H1 (cell line): ENCODE measurements at regions not wholly inside any gene's neighbourhood (a gene's known extent, or its start where the extent isn't known, plus 50 kb on each side); places are given as distances from the start of the nearest gene placed in this dataset.

Experiments used
- CTCF ChIA-PET: fragments of 300-600 bp; sonication (Branson Sonifier 250); formaldehyde crosslinking; loops from one replicate; lab custom pipeline; 2021; ENCODE audit not compliant: partially characterized antibody; lab: Charles Lee
- POLR2A ChIA-PET: fragments of 300-600 bp; sonication (Branson Sonifier 250); formaldehyde crosslinking; loops from one replicate; lab custom pipeline; 2021; ENCODE audit warnings: inconsistent platforms; ENCODE audit not compliant: partially characterized antibody; lab: Charles Lee
- DNase-seq, 2 experiments: peaks; one replicate each; pipeline versions ENCODE4 v3.0.0 to v3.0.0-alpha.2; 2010 to 2022; ENCODE audit warnings: low spot score in 2 of 2, low read depth in 1 of 2, mixed read lengths in 1 of 2
- FAIRE-seq: peaks from 2 replicates; lab custom pipeline; 2011; peaks lifted over from hg19 to GRCh38; lab: Jason Lieb, UNC
- H2AFZ ChIP-seq: 2 replicates; pipeline ENCODE4 v1.8.1; 2012; ENCODE audit warnings: low read length, inconsistent platforms
- H2AK5ac ChIP-seq: 2 replicates; pipeline ENCODE4 v1.6.1; 2013; ENCODE audit warnings: low read depth, low read length
- H2BK120ac ChIP-seq: replicated peaks from 2 replicates; pipeline ENCODE3; 2013; ENCODE audit warnings: low read depth, low read length, inconsistent platforms
- H2BK12ac ChIP-seq: 2 replicates; pipeline ENCODE4 v1.6.1; 2013; ENCODE audit warnings: low read depth, low read length
- H2BK15ac ChIP-seq: 2 replicates; pipeline ENCODE4 v1.6.1; 2013; ENCODE audit warnings: low read length
- H2BK20ac ChIP-seq: 2 replicates; pipeline ENCODE4 v1.6.1; 2013; ENCODE audit warnings: low read length
- H2BK5ac ChIP-seq: 2 replicates; pipeline ENCODE4 v1.6.1; 2013; ENCODE audit warnings: low read depth, low read length
- H3K14ac ChIP-seq: 2 replicates; pipeline ENCODE4 v1.6.1; 2013; ENCODE audit warnings: inconsistent platforms; ENCODE audit not compliant: insufficient read length
- H3K18ac ChIP-seq: 2 replicates; pipeline ENCODE4 v1.6.1; 2013; ENCODE audit warnings: low read length; ENCODE audit errors: extremely low read depth
- H3K23ac ChIP-seq: 2 replicates; pipeline ENCODE4 v1.6.1; 2013; ENCODE audit warnings: inconsistent platforms; ENCODE audit not compliant: insufficient read length
- H3K23me2 ChIP-seq: 2 replicates; pipeline ENCODE4 v1.6.1; 2013; ENCODE audit warnings: low read depth, low read length
- H3K27ac ChIP-seq: 2 replicates; pipeline ENCODE4 v1.6.1; 2011; ENCODE audit warnings: low read depth, low read length, inconsistent platforms
- H3K27me3 ChIP-seq, 4 experiments: replicated peaks in 1 of 4; 1 replicate in 1 of 4; 2 replicates in 3 of 4; pipeline versions ENCODE4 v1.6.1 to v1.8.1; 2011 to 2013; ENCODE audit warnings: low read length in 3 of 4, mild to moderate bottlenecking in 3 of 4, inconsistent platforms in 2 of 4, mixed read lengths in 2 of 4, moderate library complexity in 1 of 4; ENCODE audit not compliant: control insufficient read depth in 3 of 4, insufficient read depth in 3 of 4; ENCODE audit errors: extremely low read depth in 1 of 4
- H3K36me3 ChIP-seq, 4 experiments: 2 replicates each; pipeline versions ENCODE4 v1.6.1 to v1.8.1; 2011 to 2013; ENCODE audit warnings: mild to moderate bottlenecking in 4 of 4, low read length in 3 of 4, moderate library complexity in 2 of 4, control low read depth in 1 of 4, inconsistent platforms in 1 of 4; ENCODE audit not compliant: insufficient read depth in 4 of 4, control insufficient read depth in 2 of 4
- H3K4ac ChIP-seq: replicated peaks from 2 replicates; pipeline ENCODE3; 2013; ENCODE audit warnings: low read length, low read depth, mixed read lengths, inconsistent platforms; ENCODE audit not compliant: insufficient read length
- H3K4me1 ChIP-seq, 4 experiments: replicated peaks in 1 of 4; 1 replicate in 1 of 4; 2 replicates in 3 of 4; pipeline versions ENCODE4 v1.6.1 to v1.8.1; 2011 to 2013; ENCODE audit warnings: low read length in 3 of 4, inconsistent platforms in 2 of 4, mixed read lengths in 1 of 4; ENCODE audit not compliant: insufficient read depth in 4 of 4, control insufficient read depth in 3 of 4
- H3K4me2 ChIP-seq, 2 experiments: 2 replicates each; pipeline versions ENCODE4 v1.6.1 to v1.8.1; 2011 to 2013; ENCODE audit warnings: low read depth in 2 of 2, low read length in 2 of 2, control low read depth in 1 of 2, inconsistent platforms in 1 of 2, mild to moderate bottlenecking in 1 of 2; ENCODE audit not compliant: insufficient read depth in 1 of 2
- H3K4me3 ChIP-seq, 4 experiments: fragments of 200-600, 300-600 bp in 1 of 4; sonication (generic), shearing (Covaris generic), sonication (Bioruptor Twin) in 1 of 4; 2 replicates each; pipeline versions ENCODE4 v1.5.1 to v1.8.1; 2011 to 2016; ENCODE audit warnings: low read length in 4 of 4, low read depth in 3 of 4, control low read depth in 2 of 4, inconsistent platforms in 2 of 4, mild to moderate bottlenecking in 2 of 4, mixed read lengths in 1 of 4, moderate library complexity in 1 of 4; ENCODE audit not compliant: insufficient read depth in 2 of 4; ENCODE audit errors: extremely low read depth in 1 of 4
- H3K56ac ChIP-seq: replicated peaks from 2 replicates; pipeline ENCODE3; 2013; ENCODE audit warnings: low read depth, mild to moderate bottlenecking, mixed read lengths, low read length, inconsistent platforms; ENCODE audit not compliant: insufficient read length
- H3K79me1 ChIP-seq: 2 replicates; pipeline ENCODE4 v1.6.1; 2013; ENCODE audit warnings: low read depth, low read length, control low read depth
- H3K79me2 ChIP-seq, 2 experiments: 2 replicates each; pipeline versions ENCODE4 v1.6.1 to v1.8.1; 2012 to 2013; ENCODE audit warnings: low read length in 2 of 2, mild to moderate bottlenecking in 2 of 2, inconsistent platforms in 1 of 2; ENCODE audit not compliant: insufficient read depth in 2 of 2, control insufficient read depth in 1 of 2
- H3K9ac ChIP-seq, 4 experiments: replicated peaks in 1 of 4; 1 replicate in 1 of 4; 2 replicates in 3 of 4; pipeline versions ENCODE4 v1.6.1 to v1.8.1; 2011 to 2013; ENCODE audit warnings: low read depth in 3 of 4, low read length in 3 of 4, control low read depth in 2 of 4, mild to moderate bottlenecking in 2 of 4, moderate library complexity in 2 of 4, inconsistent platforms in 1 of 4; ENCODE audit errors: extremely low read depth in 1 of 4
- H3K9me3 ChIP-seq, 2 experiments: 2 replicates each; pipeline versions ENCODE4 v1.6.1 to v1.8.1; 2012 to 2013; ENCODE audit warnings: mild to moderate bottlenecking in 2 of 2, moderate library complexity in 2 of 2, control low read depth in 1 of 2, inconsistent platforms in 1 of 2, low read depth in 1 of 2, low read length in 1 of 2, mixed read lengths in 1 of 2; ENCODE audit not compliant: insufficient read depth in 2 of 2
- H4K20me1 ChIP-seq, 2 experiments: replicated peaks in 1 of 2; 2 replicates each; pipeline versions ENCODE3 to v1.8.1; 2011 to 2013; ENCODE audit warnings: inconsistent platforms in 2 of 2, low read length in 2 of 2, mild to moderate bottlenecking in 1 of 2; ENCODE audit not compliant: insufficient read depth in 2 of 2, control insufficient read depth in 1 of 2
- H4K5ac ChIP-seq: 2 replicates; pipeline ENCODE4 v1.6.1; 2013; ENCODE audit warnings: low read length, low read depth, mixed read lengths, inconsistent platforms; ENCODE audit not compliant: insufficient read length
- H4K8ac ChIP-seq: 2 replicates; pipeline ENCODE4 v1.8.0; 2013; ENCODE audit warnings: mild to moderate bottlenecking, moderate library complexity, low read length, inconsistent platforms; ENCODE audit not compliant: insufficient read depth; ENCODE audit errors: extremely low read depth
- H4K91ac ChIP-seq: replicated peaks from 2 replicates; pipeline ENCODE3; 2013; ENCODE audit warnings: low read length, mixed read lengths, inconsistent platforms; ENCODE audit not compliant: insufficient read length
- BCL11A ChIP-seq, 2 experiments: IDR thresholded peaks; one replicate each; pipeline ENCODE4 v1.6.1; 2011; ENCODE audit warnings: low read depth in 2 of 2, low read length in 2 of 2, mild to moderate bottlenecking in 2 of 2
- CBX5 ChIP-seq: fragments of 300-800, 300-1000 bp; sonication (generic); IDR thresholded peaks from 2 replicates; pipeline ENCODE4 v1.7.1; 2016; ENCODE audit warnings: antibody characterized with exemption, low read length, low read depth
- EGR1 ChIP-seq: IDR thresholded peaks from 2 replicates; pipeline ENCODE4 v1.6.1; 2011; ENCODE audit warnings: low read depth, low read length, borderline replicate concordance
- EP300 ChIP-seq, 2 experiments: IDR thresholded peaks; 1 replicate in 1 of 2; 2 replicates in 1 of 2; pipeline ENCODE4 v1.6.1; 2011 to 2012; ENCODE audit warnings: low read depth in 2 of 2, low read length in 2 of 2, mild to moderate bottlenecking in 2 of 2, borderline replicate concordance in 1 of 2, inconsistent platforms in 1 of 2, moderate library complexity in 1 of 2
- FOSL1 ChIP-seq: IDR thresholded peaks from 2 replicates; pipeline ENCODE4 v1.6.1; 2011; ENCODE audit warnings: mild to moderate bottlenecking, low read depth, low read length, moderate library complexity; ENCODE audit not compliant: insufficient read depth
- NANOG ChIP-seq: IDR thresholded peaks from 2 replicates; pipeline ENCODE4 v1.6.1; 2011; ENCODE audit warnings: low read length, low read depth, mild to moderate bottlenecking, inconsistent platforms; ENCODE audit not compliant: insufficient read depth, poor library complexity, severe bottlenecking
- SAP30 ChIP-seq: fragments of 300-600 bp; sonication (generic); IDR thresholded peaks from 2 replicates; pipeline ENCODE4 v1.7.1; 2012; ENCODE audit warnings: low read length, moderate library complexity, mild to moderate bottlenecking, inconsistent platforms; ENCODE audit not compliant: insufficient read depth, insufficient replicate concordance
- TCF12 ChIP-seq: IDR thresholded peaks from 2 replicates; pipeline ENCODE4 v1.6.1; 2011; ENCODE audit warnings: low read depth, mild to moderate bottlenecking, low read length
- TEAD4 ChIP-seq: IDR thresholded peaks from 2 replicates; pipeline ENCODE4 v1.6.1; 2012; ENCODE audit warnings: low read depth, low read length, inconsistent platforms, mixed read lengths
- WGBS, 2 experiments: shearing (Covaris generic) in 1 of 2; methylation state at CpG; one replicate each; pipeline versions ENCODE4 v1.1.6 to v1.1.7; 2013 to 2015; ENCODE audit warnings: low lambda C conversion rate in 2 of 2, mixed read lengths in 2 of 2, inconsistent platforms in 1 of 2, low coverage in 1 of 2, missing lambda C conversion rate in 1 of 2; ENCODE audit not compliant: insufficient replicate concordance in 2 of 2, insufficient coverage in 1 of 2, insufficient read length in 1 of 2; ENCODE audit errors: extremely low coverage in 1 of 2, missing lambda C conversion rate in 1 of 2; 5-methylcytosine and 5-hydroxymethylcytosine counted together
- TF ChIP-seq, protein P1 (sequence below): IDR thresholded peaks from 2 replicates; pipeline ENCODE4 v1.6.1; 2012; ENCODE audit warnings: inconsistent platforms

DNA sequence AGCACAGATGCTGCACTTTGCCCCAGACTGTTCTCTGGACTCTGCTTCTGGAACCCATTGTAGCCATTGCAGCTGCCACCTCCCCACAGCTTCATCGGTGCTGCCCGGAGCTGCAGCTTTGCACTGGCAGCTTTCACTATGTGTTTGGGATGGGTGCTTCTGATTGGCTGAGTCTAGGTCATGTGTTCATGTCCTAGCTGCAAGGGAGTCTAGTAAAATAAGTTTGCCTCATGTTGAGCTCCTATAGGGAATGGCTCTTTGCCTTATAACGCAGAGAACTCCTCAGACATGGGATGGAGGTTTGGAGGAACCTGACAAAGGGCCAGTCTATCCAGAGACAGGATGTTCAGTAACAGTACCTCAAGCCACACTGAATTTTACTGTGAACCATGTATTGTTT is 268.0 kb downstream of the BMP7 start:
- Histone ChIP-seq H2BK20ac (no peak overlapping the region), H3K79me1 (no peaks in the 10 kb centered on the region), H4K91ac (no peak overlapping the region), H3K4me3 (no peak overlapping the region), H3K4me1 (peaks cover 0 to 2% (median 0%) of the 10 kb centered on the region in 4 experiments; a peak in 1 of 7 replicates), H4K20me1 (no peaks in the 10 kb centered on the region), H4K5ac (no peak overlapping the region), H2AFZ (no peak overlapping the region), H3K79me2 (no peaks in the 10 kb centered on the region), H3K9me3 (peaks cover 9 to 13% of the 10 kb centered on the region in 2 experiments), H4K8ac (no peak overlapping the region)
- DNase-seq = no peak
- no peak for FAIRE-seq
- TF ChIP-seq NANOG (no peak), EP300 (IDR thresholded peaks at IDR 0.05; ENCODE audit: borderline replicate concordance in 1 of 2, low read depth in 2 of 2, low read length in 2 of 2) (no peak), EGR1 (no peak), TCF12 (no peak), TEAD4 (no peak), BCL11A (IDR thresholded peaks at IDR 0.05; ENCODE audit: low read depth in 2 of 2, low read length in 2 of 2) (no peak), FOSL1 (no peak), CBX5 (no peak), SAP30 (no peak)
- TF ChIP-seq, protein P1, sequence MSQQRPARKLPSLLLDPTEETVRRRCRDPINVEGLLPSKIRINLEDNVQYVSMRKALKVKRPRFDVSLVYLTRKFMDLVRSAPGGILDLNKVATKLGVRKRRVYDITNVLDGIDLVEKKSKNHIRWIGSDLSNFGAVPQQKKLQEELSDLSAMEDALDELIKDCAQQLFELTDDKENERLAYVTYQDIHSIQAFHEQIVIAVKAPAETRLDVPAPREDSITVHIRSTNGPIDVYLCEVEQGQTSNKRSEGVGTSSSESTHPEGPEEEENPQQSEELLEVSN = no peak
- TF ChIP-seq, all 59 proteins: peak for 0
- Histone ChIP-seq H2BK15ac (no peak overlapping the region), H3K36me3 (no peaks in the 10 kb centered on the region), H3K9ac (no peak overlapping the region), H3K56ac (no peak overlapping the region), H3K27ac (no peak overlapping the region), H3K23ac (no peak overlapping the region), H3K18ac (no peak overlapping the region), H2AK5ac (no peak overlapping the region), H3K23me2 (0 out of 2 replicates have a peak, but pooled peaks cover 1% of the 10 kb centered on the region), H2BK12ac (no peak overlapping the region), H2BK5ac (no peak overlapping the region), H3K27me3 (peaks cover 0 to 5% (median 0%) of the 10 kb centered on the region in 4 experiments; a peak in 2 of 7 replicates), H3K4me2 (no peak overlapping the region), H3K4ac (no peak overlapping the region), H3K14ac (no peak overlapping the region), H2BK120ac (no peak overlapping the region)
- ChIA-PET POLR2A (no interaction called here), CTCF (interaction anchor here (0.6 to 2.2 kb wide), 6 partner anchors 13 to 551 kb away, joined by 3 to 6 read pairs (median 4); no protein-coding TSS in a partner anchor)
- WGBS, 2 experiments = 73% methylated on average over 3 of the region's 3 CpGs; no CpG with 5 or more reads in 1 of the 2 experiments
